ENCODE measurements at regions not wholly inside any gene's neighbourhood (a gene's known extent, or its start where the extent isn't known, plus 50 kb on each side); places are given as distances from the start of the nearest gene placed in this dataset.
A peak's percentile ranks its signal among the peaks of the same experiment; 100 is the strongest.

GRCh38 chr7:7002418-7003062 lies 176.5 kb upstream of the CCZ1B start:
- no peak overlapping the region for H2AFZ ChIP-seq (ENCODE audit: low read length)
- no peak overlapping the region for H4K8ac ChIP-seq (ENCODE audit: extremely low read depth, insufficient read depth, low read length)
- peak overlapping the region in 1 of 4 experiments; percentile 5; a peak in 1 of 8 replicates for H3K4me3 ChIP-seq (ENCODE audit: extremely low read depth in 1 of 4, insufficient read depth in 2 of 4, low read depth in 3 of 4, low read length in 4 of 4)
- no peaks in the 10 kb centered on the region; a peak in 1 of 8 replicates for H3K36me3 ChIP-seq (ENCODE audit: control insufficient read depth in 2 of 4, insufficient read depth in 4 of 4, low read length in 3 of 4)
- H4K5ac ChIP-seq (ENCODE audit: insufficient read length, low read depth, low read length): no peak overlapping the region
- no peak overlapping the region for H3K4ac ChIP-seq (replicated peaks; ENCODE audit: insufficient read length, low read depth, low read length)
- no peaks in the 10 kb centered on the region for H3K23me2 ChIP-seq (ENCODE audit: low read depth, low read length)
- H4K20me1 ChIP-seq (replicated peaks in 1 of 2; ENCODE audit: control insufficient read depth in 1 of 2, insufficient read depth in 2 of 2, low read length in 2 of 2): no peaks in the 10 kb centered on the region
- TF ChIP-seq CBX8 (IDR thresholded peaks at IDR 0.05; ENCODE audit: borderline replicate concordance, low read depth, low read length): no peak
- TF ChIP-seq CREB1 (IDR thresholded peaks at IDR 0.05): no peak
- no peak for TF ChIP-seq NRF1 (IDR thresholded peaks at IDR 0.05; ENCODE audit: low read depth, low read length)
- TF ChIP-seq EGR1 (IDR thresholded peaks at IDR 0.05; ENCODE audit: borderline replicate concordance, low read depth, low read length): no peak
- TF ChIP-seq RNF2 (IDR thresholded peaks at IDR 0.05; ENCODE audit: borderline replicate concordance, low read depth, low read length, missing control alignments, poor library complexity, severe bottlenecking): no peak
- TF ChIP-seq ASH2L (IDR thresholded peaks at IDR 0.05; ENCODE audit: low read length): peak; percentile 55
- TF ChIP-seq MAX (IDR thresholded peaks at IDR 0.05): no peak
- no peak for TF ChIP-seq GABPA (IDR thresholded peaks at IDR 0.05; ENCODE audit: borderline replicate concordance, insufficient read depth, low read length)
- no peak overlapping the region for H3K9ac ChIP-seq (replicated peaks in 1 of 4; ENCODE audit: extremely low read depth in 1 of 4, low read depth in 3 of 4, low read length in 3 of 4)
- FAIRE-seq (peak; percentile 13), DNase-seq (ENCODE audit: low read depth in 1 of 2, low spot score in 2 of 2) (peak in 1 of 2 experiments; percentile 1)
- peak overlapping the region; percentile 90; the same call in 1 of the 2 replicates for H2BK12ac ChIP-seq (ENCODE audit: low read depth, low read length)
- H3K27ac ChIP-seq (ENCODE audit: low read depth, low read length): peak overlapping the region; percentile 26; the same call in 1 of the 2 replicates
- no peak overlapping the region for H2BK15ac ChIP-seq (ENCODE audit: low read length)
- no peak overlapping the region for H3K14ac ChIP-seq (ENCODE audit: insufficient read length)
- H2BK5ac ChIP-seq (ENCODE audit: low read depth, low read length): peak overlapping the region; percentile 40; the same call in 1 of the 2 replicates
- peaks cover 4 to 6% of the 10 kb centered on the region in 2 experiments; a peak in 3 of 4 replicates for H3K9me3 ChIP-seq (ENCODE audit: insufficient read depth in 2 of 2, low read depth in 1 of 2, low read length in 1 of 2)
- H4K91ac ChIP-seq (replicated peaks; ENCODE audit: insufficient read length, low read length): no peak overlapping the region
- peaks cover 0 to 8% (median 6%) of the 10 kb centered on the region in 4 experiments; a peak in 4 of 7 replicates for H3K4me1 ChIP-seq (replicated peaks in 1 of 4; ENCODE audit: control insufficient read depth in 3 of 4, insufficient read depth in 4 of 4, low read length in 3 of 4)
- H2BK20ac ChIP-seq (ENCODE audit: low read length): no peak overlapping the region
- ChIA-PET POLR2A (ENCODE audit: partially characterized antibody) (no interaction called here), CTCF (ENCODE audit: partially characterized antibody) (interaction anchor here (1.3 kb wide), 1 partner anchor 179 kb away, joined by 3 read pairs; no protein-coding TSS in a partner anchor)
- H3K79me1 ChIP-seq (ENCODE audit: low read depth, low read length): no peaks in the 10 kb centered on the region
- H2BK120ac ChIP-seq (replicated peaks; ENCODE audit: low read depth, low read length): no peak overlapping the region
- H3K18ac ChIP-seq (ENCODE audit: extremely low read depth, low read length): no peak overlapping the region; the same call in 1 of the 2 replicates
- 66% methylated on average over 2 of the region's 2 CpGs; no CpG with 5 or more reads in 1 of the 2 experiments for WGBS, 2 experiments (ENCODE audit: extremely low coverage in 1 of 2, insufficient coverage in 1 of 2, insufficient read length in 1 of 2, insufficient replicate concordance in 2 of 2, low coverage in 1 of 2, low lambda C conversion rate in 2 of 2, missing lambda C conversion rate in 1 of 2)
- H3K56ac ChIP-seq (replicated peaks; ENCODE audit: insufficient read length, low read depth, low read length): no peak overlapping the region
- H3K79me2 ChIP-seq (ENCODE audit: control insufficient read depth in 1 of 2, insufficient read depth in 2 of 2, low read length in 2 of 2): no peaks in the 10 kb centered on the region
- H3K4me2 ChIP-seq (ENCODE audit: insufficient read depth in 1 of 2, low read depth in 2 of 2, low read length in 2 of 2): peak overlapping the region in 1 of 2 experiments; percentile 36; a peak in 2 of 4 replicates
- no peak overlapping the region for H3K23ac ChIP-seq (ENCODE audit: insufficient read length)
- H3K27me3 ChIP-seq (replicated peaks in 1 of 4; ENCODE audit: control insufficient read depth in 3 of 4, extremely low read depth in 1 of 4, insufficient read depth in 3 of 4, low read length in 3 of 4): no peaks in the 10 kb centered on the region
- no peak overlapping the region for H2AK5ac ChIP-seq (ENCODE audit: low read depth, low read length)
